ENCODE measurements at regions not wholly inside any gene's neighbourhood (a gene's known extent, or its start where the extent isn't known, plus 50 kb on each side); places are given as distances from the start of the nearest gene placed in this dataset.

GRCh38 chr16:6674071-6674470 lies 658.6 kb upstream of the RBFOX1 start:
- no peak for DNase-seq (ENCODE audit: low read depth in 2 of 2)

- no peak for DNase-seq (ENCODE audit: low read depth in 2 of 2)
These were observed 660.1 kb upstream of the RBFOX1 start for GRCh38 chr16:6672507-6672906.

DNA sequence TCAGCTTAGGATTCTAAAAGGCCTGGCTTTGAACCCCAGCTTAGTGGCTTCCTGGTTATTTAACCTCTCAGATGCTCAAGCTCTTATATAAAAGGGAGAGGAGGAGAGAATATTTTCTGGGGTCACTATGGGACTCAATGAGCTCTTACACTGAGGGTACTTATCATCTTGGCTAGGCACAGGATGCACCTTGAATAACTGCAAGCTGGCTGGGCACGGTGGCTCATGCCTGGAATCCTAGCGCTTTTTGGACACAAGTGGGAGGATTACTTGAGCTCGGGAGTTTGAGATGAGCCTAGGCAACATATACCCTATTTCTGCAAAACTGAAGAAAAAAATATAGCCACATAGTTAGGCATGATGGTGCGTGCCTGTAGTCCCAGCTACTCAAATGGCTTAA lies 665.3 kb upstream of the RBFOX1 start:
- DNase-seq (ENCODE audit: low read depth in 2 of 2) = no peak

- DNase-seq (ENCODE audit: low read depth in 2 of 2) = no peak
These were observed 667.5 kb upstream of the RBFOX1 start for GRCh38 chr16:6665126-6665525.

DNA sequence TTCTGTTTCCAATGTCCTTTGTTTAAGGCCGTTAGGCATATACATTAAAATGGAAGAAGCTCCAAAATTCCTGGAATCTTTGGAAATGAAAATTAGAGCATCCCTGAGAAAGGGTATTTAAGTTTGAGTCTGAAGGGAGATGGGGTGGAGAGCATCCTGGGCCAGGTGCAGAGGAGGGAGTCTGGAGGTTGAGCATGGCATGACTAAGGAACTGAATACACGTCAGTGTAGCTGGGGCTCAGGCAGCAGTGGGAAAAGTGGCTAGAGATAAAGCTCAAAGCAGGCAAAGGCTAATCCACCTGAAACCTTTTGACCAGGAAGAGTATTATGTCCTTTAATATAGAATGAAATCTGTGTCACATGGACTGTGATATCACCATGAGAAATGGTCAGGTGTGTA lies 669.0 kb upstream of the RBFOX1 start:
- DNase-seq (ENCODE audit: low read depth in 2 of 2) = no peak

DNA sequence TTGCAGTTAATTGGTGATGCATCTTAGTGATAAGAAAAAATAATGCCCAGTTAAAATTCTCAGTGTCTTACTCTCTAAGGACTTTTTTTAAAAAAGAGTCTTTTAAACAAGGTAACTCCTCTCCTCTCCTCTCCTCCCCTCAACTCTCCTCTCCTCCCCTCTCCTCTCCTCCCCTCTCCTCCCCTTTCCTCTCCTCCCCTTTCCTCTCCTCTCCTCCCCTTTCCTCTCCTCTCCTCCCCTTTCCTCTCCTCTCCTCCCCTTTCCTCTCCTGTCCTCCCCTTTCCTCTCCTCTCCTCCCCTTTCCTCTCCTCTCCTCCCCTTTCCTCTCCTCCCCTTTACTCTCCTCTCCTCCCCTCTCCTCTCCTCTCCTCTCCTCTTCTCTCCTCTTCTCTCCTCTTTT lies 675.9 kb upstream of the RBFOX1 start:
- no peak for DNase-seq (ENCODE audit: low read depth in 2 of 2)

DNA sequence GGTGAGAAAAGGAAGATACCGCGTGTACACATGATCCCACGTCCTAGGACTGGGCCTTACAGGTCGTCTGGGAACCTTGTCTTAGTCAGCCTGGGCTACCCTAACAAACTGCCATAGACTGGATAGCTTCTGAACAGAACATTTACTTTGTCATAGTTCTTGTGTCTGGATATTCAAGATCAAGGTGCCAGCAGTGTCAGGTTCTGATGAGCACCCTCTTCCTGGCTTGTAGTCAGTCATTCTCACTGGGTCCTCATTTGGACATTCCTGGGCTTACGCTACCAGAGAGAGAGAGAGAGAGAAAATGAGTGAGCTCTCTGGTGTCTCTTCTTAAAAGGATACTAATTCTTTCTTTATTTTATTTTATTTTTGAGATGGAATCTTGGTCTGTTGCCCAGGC lies 685.8 kb upstream of the RBFOX1 start:
- no peak for DNase-seq (ENCODE audit: low read depth in 2 of 2)

- no peak for DNase-seq (ENCODE audit: low read depth in 2 of 2)
These were observed 686.7 kb upstream of the RBFOX1 start for GRCh38 chr16:6645768-6646568.

DNA sequence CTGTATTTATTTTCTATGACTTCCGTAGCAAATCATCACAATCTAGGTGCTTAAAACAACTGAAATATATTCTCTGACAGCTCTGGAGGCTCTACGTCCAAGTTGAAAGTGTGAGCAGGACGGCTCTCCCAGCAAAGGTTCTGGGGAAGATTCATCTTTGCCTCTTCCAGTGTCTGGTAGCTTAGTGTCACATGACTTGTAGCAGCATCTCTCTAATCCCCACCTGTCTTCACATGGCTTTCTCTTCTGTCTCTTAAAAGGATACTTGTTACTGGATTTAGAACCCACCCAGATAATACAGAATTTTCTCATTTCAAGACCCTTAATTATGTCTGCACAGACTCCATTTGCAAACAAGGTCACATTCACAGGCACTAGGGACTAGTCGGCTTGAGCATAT lies 687.7 kb upstream of the RBFOX1 start:
- no peak for DNase-seq (ENCODE audit: low read depth in 2 of 2)

DNA sequence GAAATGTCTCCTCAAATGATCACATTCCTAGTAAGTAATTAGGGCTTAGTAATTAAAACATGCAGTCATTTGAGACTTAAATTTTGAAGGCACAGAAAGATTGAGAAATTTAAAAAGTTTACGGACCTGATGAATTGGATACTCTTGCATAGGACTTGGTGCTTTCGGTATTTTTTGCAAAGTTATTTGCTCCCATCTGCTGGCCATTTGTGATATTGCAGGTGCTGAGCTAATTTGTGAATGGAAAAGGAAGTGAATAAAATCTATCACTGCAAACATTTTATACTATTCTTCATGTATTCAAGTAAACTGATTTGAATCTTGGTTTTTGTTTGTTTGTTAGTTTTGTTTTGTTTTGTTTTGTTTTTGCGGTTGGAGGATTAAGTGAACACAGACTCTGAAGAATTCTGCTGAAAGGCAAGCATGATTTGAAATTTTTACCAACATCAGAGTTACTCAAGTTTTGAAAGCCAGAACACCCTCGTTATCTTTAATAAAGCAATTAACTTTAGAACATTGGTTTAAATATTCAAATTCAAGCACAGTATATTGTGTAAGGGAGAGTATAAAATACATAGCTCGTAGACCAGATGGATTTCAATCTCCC lies 689.5 kb upstream of the RBFOX1 start:
- peak in 1 of 2 donors; percentile 8 for DNase-seq (ENCODE audit: low read depth in 2 of 2)

- DNase-seq (ENCODE audit: low read depth in 2 of 2) = no peak
These were observed 690.4 kb upstream of the RBFOX1 start for GRCh38 chr16:6642271-6642670.

- DNase-seq (ENCODE audit: low read depth in 2 of 2) = no peak
These were observed 691.6 kb upstream of the RBFOX1 start for GRCh38 chr16:6641091-6641490.

DNA sequence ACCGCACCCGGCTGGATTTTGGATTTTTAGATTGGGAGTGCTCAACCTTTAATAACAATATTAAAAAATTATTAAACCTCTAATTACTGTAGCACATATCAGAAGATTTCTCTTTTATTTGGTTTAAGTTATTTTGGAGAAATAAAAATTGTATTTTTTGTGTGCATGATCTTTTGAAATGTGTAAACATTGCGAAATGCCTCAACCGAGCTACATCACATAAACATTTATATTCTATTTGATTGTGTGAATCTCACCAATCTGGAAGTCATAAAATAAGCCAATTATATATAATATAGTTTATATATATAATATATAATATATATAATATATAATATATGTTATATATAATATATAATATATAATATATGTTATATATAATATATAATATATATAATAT lies 696.2 kb upstream of the RBFOX1 start:
- DNase-seq (ENCODE audit: low read depth in 2 of 2) = no peak

- DNase-seq (ENCODE audit: low read depth in 2 of 2) = no peak
These were observed 698.5 kb upstream of the RBFOX1 start for GRCh38 chr16:6634151-6634550.

GRCh38 chr16:6633456-6633855 lies 699.2 kb upstream of the RBFOX1 start:
- DNase-seq (ENCODE audit: low read depth in 2 of 2) = no peak

- DNase-seq (ENCODE audit: low read depth in 2 of 2) = no peak
These were observed 703.5 kb upstream of the RBFOX1 start for GRCh38 chr16:6629110-6629509.

- DNase-seq (ENCODE audit: low read depth in 2 of 2) = no peak
These were observed 707.0 kb upstream of the RBFOX1 start for GRCh38 chr16:6625606-6626005.

- DNase-seq (ENCODE audit: low read depth in 2 of 2) = no peak
These were observed 713.8 kb upstream of the RBFOX1 start for GRCh38 chr16:6618874-6619273.

GRCh38 chr16:6616746-6617145 lies 715.9 kb upstream of the RBFOX1 start:
- DNase-seq (ENCODE audit: low read depth in 2 of 2) = no peak

DNA sequence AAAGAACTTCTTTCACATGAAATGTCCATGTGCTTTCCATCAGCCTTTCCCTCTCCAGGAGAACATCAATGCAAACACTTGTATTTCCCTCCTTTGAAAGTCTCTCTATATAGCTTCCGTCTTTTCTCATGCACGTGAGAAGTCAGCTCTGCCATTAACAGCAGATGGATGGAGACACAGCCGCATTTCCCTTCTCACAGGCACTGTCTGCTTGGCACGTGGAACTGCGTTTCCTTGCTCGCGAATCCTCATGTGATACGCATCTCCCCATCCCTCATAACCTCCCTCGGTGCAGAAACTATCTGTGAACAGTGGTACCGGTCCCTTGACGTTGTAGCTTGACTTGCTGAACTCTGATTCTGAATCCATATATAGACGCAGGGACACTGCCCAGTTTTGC lies 717.0 kb upstream of the RBFOX1 start:
- DNase-seq (ENCODE audit: low read depth in 2 of 2) = no peak

GRCh38 chr16:6611535-6611934 lies 721.1 kb upstream of the RBFOX1 start:
- no peak for DNase-seq (ENCODE audit: low read depth in 2 of 2)

DNA sequence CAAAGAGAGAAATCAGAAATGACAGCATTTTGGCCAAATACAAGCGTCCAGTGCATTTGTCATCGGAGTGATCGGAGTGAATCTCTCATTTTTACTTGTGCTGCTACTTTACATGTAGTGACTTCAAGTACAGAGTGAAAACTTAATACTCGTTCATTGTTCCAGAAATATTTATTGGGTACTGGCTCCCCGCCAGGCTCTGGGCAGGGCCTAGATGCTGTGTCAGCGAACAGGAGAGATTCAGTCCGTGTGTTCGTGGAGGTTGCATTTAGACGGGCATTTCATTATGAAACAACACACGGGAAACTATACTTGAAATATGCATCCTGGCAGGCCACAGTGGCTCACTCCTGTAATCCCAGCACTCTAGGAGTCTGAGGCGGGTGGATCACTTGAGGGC lies 727.2 kb upstream of the RBFOX1 start:
- no peak for DNase-seq (ENCODE audit: low read depth in 2 of 2)

- no peak for DNase-seq (ENCODE audit: low read depth in 2 of 2)
These were observed 728.8 kb upstream of the RBFOX1 start for GRCh38 chr16:6603780-6604325.
